IPS-11a (cell line): ENCODE measurements at regions not wholly inside any gene's neighbourhood (a gene's known extent, or its start where the extent isn't known, plus 50 kb on each side); places are given as distances from the start of the nearest gene placed in this dataset.
"Not testable (repeated sequence)": the region's sequence is repeated elsewhere in the genome, so short reads cannot be mapped to it uniquely, and the experiment has no call there.

Experiments used
- H3K4me3 ChIP-seq: one replicate; pipeline ENCODE4 v1.5.1; 2013; ENCODE audit warnings: low read depth, low read length, control low read depth

DNA sequence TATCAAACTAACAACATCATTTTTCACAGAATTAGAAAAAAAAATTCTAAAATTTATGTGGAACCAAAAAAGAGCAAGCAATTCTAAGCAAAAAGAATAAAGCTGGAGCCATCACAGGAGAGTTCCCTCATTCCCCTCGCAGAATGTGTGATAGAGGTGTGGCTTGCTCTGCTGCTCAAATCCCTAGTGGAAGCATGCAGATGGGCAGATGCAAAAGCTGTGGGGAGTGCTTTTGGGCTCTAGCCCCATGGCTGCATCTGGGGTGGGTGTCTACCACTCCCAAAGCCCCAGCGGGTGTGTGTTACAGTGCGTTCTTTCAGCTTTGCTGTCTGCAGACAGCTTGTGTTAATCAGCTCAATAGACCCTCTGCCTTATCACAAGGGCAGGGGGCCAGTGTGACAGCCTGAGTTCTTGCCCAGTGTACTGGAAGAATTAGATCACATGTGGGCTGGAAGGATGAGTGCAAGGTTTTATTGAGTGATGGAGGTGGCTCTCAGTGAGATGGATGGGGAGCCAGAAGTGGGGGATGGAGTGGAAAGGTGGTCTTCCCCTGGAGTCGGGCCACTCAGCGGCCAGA lies 575.9 kb upstream of the LRRN3 start:
- not testable (repeated sequence) for H3K4me3 ChIP-seq

DNA sequence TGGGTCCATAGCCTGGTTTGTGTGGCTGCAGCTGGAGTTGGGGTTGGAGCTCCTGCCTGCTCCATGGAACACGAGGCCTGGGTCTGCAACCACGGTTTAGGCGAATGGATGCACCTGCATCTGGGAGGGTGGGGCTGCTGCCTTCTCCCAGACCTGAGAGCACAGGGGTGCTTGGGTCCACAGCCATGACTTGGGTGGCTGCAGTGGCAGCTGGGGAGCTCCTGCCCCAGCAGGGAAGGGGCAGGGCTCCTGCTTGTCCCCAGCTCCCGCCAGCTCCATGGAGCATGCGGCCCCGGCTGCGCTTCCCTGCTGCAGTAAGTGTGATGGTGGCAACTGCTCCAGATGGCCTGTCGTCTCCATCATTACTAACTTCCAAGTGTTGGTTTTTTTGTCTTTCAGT lies 571.1 kb upstream of the LRRN3 start:
- H3K4me3 ChIP-seq, result no peak overlapping the region

DNA sequence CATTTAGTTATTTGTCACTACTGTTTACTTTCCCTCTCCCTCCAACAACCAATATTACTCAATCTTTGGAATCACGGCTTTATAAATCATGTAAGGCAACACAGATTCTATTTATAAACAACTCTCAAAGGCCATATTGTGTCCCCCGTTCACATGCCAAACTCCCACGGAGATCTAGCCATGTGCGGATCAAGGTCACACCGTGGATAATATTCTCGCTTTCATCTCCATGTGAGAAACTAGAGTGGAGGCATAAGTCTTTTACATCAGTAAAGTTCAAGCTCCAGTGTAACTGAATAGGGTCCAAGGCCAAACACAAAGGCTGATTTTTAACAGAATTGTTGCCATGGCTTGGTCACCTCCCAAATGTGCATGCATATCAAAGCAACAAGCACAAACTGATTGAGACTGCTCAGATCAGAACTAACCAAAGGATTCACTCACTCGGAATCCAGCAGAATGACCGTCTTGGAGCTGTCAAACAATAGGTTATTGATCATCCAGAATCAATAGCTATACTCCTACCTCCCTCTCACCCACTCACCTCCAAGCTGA lies 569.5 kb upstream of the LRRN3 start:
- H3K4me3 ChIP-seq, result no peak overlapping the region

DNA sequence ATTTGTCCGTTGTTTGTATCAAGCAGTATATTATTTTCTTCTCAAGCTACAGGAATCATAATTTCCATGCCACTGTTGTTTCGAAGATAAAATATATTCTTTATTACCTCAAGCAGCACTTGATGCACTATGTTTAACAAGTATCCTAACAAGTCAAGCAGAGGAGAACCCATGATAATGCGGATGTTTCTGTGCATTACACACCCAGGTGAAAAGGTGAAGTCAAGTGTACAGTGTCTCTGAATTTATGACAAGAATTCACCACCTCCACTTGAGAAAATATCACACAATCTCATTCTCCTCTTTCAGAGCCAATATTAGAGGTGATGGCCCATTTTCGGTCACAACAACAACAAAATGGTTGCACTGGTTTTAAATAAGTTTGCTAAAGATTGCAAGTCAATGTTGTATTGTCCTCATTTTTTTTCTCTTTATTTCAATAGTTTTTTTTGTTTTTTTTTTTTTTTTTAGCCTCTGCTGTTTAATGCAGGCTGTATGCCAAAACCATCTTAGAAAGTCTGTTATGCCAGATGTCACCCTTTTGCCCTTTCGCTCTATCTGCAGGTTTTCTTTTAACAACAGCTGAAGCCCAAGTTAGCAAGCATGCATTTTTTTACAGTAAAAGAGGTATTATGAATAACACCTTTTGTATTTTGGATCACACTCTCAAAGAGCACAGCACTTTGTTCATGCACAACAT lies 568.7 kb upstream of the LRRN3 start:
- H3K4me3 ChIP-seq, result no peak overlapping the region

DNA sequence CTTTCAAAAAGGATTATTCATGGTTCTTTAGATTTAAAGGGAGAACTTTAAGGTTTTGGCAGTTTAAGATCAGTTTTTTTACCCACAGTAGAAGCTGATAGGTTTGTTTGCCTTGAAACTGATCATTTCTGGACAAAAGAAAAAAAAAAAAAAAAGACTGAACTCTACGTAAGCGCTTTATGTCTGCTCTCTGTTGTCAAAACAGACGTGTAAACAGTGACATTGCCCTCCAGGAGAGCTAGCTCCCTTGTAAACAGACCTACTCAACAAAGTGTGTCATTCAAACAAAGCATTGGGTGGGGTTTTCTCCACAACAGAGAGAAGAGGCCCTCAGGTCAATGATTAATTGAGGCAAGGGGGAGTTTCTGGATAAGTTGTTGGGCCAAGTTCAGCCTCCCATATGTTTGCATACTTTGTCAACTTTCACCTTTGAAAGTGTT lies 568.1 kb upstream of the LRRN3 start:
- no peak overlapping the region for H3K4me3 ChIP-seq

DNA sequence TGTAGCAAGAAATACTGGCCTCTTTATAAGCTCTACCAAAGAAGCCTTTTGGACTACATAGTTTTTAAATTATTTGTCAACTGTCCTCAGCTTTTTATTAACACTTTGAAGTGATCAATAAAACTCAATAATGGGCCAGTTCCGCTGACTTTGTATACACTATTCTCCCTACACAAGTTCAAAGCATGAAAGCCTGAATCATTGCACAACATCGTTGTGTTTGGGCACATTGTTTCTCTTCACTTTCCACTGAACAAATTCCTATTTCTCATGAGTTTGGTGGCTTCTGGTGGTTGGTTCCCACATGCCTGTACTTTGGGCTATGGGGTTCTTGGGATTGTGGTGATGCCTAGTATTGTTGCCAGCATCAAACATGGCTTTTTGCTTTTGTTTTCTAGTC lies 561.8 kb upstream of the LRRN3 start:
- no peak overlapping the region for H3K4me3 ChIP-seq

DNA sequence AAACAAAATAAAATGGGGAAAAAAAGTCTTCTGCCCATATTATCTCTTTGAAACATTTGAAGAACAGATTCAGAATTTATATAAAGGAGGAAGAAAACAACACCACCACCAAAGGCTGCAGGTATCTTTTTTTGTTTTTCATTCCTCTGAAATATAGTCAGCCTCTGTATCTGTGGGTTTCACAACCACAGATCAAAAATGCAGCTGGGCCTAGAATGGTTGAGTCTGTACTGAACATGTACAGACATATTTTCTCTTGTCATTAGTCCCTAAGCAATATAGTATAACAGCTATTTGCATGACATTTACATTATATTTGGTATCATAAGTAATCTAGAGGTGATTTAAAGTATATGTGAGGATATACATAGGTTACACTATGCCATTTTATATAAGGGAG lies 559.7 kb upstream of the LRRN3 start:
- H3K4me3 ChIP-seq, result no peak overlapping the region

DNA sequence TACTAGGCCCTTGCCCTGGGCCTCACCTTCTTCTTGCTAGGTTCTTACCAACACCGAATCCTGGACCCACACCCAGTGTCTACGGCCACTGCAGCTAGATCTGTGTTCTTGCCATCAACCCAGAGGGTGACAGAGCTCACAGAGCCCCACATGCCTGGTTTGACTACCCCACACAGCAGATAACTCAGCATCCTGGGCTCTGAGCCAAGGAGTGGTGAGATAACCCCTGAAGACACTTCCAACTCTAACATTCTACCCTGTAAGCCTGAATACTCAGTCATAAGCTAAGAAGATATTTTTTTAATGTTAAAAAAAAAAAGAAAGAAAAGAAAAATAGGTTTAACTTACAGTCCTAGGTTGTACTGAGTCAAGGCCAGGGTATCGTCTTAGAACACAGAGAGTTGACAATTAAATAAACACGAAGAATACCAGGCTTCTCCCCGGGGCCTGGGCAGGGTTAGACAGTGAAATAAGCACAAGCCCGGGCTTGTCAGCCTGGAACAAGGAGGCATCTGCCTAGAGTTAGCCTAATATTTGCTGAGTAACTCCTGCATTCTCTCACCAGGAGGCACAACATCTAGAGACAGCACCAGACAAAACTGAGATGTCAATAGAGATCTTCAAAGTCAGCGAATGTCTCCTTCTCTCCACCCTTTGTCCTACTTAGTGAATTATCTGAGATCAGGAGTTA lies 556.5 kb upstream of the LRRN3 start:
- no peak overlapping the region for H3K4me3 ChIP-seq

DNA sequence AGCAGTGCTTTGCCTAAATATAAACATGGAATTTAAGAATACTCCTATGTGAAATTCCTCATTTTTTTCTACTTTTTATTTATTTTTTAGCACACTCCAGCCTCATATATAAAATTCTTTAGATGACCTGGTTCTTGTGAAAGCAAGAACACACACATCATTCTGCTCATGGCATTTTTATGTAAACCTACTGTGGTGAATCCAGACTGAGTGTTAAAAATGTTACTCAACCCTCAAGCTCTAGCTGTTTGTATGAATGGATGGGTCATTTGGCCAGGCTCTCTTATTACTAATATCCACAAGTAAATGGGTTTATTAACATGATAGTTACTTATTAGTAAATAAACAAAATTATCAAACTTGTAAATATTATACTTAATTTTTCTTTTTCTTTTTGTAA lies 551.7 kb upstream of the LRRN3 start:
- no peak overlapping the region for H3K4me3 ChIP-seq

DNA sequence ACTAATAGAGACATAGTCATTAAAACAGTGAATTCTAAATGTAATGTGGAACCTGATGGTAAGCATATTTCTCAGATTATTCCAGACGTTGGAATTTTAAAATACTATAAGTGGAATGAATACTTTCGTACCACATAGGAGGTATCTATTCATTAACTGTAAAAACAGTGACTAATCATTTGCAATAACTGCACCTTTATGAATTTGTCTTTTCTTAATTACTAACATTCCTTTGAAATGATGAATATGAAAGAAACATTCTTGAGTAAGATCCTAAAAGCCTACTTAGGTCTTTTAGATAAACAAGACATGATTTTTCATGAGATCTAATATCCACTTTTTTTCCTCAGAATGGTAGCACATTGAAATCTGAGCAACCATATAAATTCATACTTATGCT lies 549.0 kb upstream of the LRRN3 start:
- no peak overlapping the region for H3K4me3 ChIP-seq

DNA sequence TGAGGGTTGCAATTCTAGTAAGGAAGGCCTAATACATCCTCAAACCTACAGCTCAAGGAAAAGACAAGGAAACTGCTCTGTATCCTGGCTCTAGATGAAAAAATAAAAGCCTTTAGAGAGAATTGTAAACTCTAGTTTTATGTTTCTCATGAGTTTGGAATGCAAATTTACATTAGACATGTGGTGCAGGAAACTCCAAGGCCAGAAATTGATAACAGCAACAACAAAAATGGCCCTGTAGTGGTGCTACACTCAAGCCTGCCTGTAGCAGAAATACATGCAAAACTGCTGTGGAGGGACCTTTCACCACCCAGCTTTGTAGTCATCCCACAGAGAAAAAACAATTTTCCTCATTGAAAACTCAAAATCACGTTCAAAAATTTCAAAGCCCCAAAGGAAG lies 546.7 kb upstream of the LRRN3 start:
- H3K4me3 ChIP-seq, result no peak overlapping the region

DNA sequence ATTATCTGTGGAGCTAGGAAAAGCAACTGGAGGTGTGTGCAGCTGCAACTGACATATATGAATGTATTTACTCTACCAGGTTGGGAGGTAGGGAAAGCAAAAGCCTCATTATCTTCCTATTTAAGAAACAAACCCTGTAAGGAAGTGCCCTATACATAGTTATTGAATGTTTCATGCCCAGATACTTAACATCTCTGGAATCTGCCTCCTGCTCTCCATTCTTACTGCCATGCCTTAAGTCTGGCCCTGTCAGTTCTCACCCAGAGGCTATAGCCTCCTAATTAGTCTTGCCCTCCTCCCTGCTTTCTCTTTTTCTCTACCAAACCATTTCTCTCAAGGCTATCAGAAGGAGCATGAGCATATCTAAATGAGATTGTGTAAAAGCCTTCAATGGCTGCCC lies 542.6 kb upstream of the LRRN3 start:
- no peak overlapping the region for H3K4me3 ChIP-seq

DNA sequence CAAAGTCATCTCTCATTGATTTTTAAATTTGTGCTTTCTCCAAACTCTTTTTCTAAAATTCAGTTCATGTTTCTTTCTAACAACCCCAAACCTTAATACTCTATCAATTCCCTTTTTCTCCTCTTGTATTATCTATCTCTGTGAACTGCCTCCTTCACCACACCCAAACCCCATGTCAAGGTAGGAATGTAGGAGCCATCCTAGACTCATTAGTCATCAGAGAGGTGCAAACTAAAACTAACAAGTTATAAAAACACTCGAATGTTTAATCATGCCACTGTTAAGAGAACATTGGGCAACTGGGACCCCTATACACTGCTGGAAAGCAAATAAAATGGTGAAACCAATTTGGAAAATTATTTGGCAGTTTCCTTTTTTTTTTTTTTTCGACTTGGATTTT lies 533.8 kb upstream of the LRRN3 start:
- H3K4me3 ChIP-seq, result no peak overlapping the region

DNA sequence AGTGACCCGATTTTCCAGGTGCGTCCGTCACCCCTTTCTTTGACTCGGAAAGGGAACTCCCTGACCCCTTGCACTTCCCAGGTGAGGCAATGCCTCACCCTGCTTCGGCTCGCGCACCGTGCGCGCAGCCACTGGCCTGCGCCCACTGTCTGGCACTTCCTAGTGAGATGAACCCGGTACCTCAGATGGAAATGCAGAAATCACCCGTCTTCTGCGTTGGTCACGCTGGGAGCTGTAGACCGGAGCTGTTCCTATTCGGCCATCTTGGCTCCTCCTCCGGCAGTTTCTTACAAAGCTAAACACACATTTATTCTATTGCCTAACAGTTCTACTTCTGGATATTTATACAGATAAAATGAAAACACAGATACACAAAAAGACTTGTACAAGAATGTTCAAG lies 527.6 kb upstream of the LRRN3 start:
- H3K4me3 ChIP-seq, result not testable (repeated sequence)

DNA sequence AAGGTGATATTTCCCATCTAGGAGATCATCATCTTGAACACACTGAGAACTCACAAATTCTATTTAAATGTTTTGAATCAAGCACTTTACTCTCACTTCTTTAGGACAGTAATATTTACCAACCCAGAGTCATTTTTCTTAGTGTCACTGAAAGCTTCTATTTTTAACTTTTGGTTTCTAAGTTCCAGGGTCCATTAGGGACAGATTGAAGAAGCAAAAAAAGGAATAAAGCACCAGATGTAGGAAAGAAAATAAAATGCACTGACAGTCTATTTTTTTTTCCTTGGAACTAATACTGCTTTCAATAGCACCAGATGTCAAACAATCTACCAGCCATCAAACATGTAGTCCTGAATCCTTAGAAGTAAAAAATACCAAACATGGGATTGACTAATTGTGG lies 526.7 kb upstream of the LRRN3 start:
- H3K4me3 ChIP-seq, result no peak overlapping the region

DNA sequence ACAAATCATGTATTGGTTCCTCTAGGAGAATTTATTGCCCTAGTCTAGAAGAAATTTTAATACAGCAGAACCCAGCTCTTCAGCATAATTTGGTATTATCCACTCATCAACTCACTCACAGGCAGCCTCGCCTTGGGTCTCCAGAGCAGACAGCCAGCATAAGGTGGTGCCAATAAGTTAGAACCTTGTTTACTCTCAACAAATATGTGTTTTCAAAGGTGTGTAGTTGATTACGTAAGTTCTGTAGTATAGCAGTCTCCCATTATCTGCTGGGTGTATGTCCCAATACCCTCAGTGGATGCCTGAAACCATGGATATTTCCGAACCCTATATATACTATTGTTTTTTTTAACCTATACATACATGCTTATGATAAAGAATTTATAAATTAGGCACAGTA lies 522.5 kb upstream of the LRRN3 start:
- no peak overlapping the region for H3K4me3 ChIP-seq

DNA sequence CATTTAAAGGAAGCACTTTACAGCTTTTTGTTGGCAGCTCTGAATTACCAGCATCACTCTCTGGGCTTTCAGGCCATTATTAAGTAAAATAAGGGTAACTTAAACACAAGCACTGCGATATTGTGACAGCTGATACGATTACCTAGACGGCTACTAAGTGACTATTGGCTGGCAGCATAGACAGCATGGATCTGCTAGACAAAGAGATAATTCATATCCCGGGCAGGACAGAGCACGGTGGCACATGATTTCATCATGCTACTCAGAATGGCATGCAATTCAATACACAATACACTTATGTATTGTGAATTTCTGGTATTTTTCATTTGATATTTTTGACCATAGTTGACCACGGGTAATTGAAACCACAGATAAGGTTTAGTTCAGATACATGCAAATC lies 522.0 kb upstream of the LRRN3 start:
- no peak overlapping the region for H3K4me3 ChIP-seq

DNA sequence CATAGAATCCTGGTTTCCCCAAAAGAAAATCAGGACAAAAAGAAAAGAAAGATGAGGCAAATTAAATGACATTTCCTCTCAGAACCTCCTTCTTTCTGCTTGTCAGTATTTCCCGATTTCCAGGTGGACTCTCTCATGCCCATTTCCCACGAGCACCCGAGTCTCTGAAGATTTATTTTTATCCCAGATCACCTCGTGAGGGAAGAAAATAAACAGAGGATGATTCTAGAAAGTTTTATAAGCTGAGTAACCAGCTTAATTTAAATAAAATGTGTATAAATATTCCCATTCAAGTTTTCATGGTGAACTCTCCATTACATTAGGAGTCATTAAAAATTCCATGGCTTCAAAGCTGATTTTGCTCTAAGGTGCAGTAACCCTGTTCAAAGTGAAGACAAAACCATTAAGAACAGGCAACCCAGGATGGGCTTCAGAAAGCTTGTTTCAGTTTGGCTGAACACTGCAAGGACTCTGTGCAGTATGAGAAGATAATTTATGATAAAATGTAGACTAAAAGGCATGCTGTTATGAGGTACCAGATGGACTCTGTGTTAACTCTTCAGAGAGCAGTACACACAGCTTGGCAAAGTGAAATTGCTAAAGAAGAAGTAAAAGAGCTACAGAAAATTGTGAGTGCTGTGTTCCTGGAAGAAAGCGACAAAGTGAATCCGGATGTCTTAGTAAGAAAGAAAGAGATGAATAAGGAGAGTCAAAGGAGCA lies 521.3 kb upstream of the LRRN3 start:
- no peak overlapping the region for H3K4me3 ChIP-seq

DNA sequence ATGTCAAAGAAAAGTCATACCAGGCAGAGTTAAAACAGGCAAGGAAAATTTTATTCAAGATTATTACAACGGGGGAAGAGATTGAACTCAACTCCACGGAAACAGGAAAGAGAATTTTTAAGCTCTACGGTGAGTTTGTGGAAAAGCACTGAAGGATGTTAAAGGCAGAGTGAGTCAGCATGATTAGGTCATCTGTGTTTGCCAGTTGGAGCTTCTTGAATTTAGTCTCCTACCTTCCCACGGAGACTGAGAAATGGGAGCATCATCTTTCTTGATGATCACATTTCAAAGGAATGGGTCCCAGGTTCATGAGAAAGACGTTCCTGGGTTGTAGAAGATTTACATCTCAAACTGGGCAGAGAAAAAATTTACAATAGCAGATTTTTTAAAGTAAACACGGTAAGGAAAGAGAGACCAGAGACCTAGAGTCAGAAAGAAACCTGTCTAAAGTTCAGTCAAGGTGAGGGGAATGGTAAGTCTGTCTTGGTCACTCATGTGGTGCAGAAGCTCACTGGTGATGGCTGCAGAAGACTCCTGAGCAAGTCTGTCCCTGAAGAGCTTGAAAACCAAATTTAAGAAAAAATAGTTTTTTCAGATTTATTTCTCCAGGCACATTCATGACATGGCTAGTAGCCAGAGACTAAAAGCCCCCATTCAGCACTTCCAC lies 516.9 kb upstream of the LRRN3 start:
- H3K4me3 ChIP-seq, result no peak overlapping the region

DNA sequence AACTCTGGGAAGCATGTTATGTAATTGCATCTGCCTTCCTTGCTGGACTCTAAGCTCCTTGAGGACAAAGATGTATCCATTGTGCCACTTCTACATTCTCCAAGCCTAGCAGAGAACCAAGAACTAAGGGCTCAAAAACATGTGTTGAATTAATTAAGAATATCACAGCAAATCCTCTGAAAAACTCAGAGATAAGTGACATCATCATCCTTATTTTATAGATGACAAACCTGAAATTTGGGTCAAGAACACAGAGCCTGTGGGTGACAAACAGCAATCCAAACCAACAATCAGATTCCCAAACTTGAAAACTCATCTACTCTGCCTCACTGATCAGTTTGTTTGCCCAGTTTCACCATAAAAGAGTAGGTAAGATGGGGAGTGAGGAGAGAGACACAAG lies 503.6 kb upstream of the LRRN3 start:
- H3K4me3 ChIP-seq, result no peak overlapping the region

DNA sequence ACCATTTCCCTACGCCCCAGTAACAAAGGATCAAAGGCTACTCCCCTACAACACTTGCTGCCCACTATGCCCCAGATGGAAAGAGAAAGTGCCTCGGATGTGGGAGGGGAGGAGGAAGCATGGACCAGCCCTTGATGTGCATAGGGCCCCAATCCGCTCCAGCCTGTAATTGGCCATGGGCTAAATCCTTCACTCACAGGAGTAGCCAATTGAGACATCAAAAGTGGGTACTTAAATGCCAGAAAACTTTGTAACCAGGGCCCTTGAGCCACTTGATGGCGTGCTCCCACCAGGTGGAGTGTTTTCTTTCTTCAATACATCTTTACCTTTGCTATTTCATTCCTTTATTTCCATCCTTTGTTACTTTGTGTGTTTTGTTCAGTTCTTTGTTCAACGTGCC lies 500.5 kb upstream of the LRRN3 start:
- no peak overlapping the region for H3K4me3 ChIP-seq
